ENCODE measurements at regions not wholly inside any gene's neighbourhood (a gene's known extent, or its start where the extent isn't known, plus 50 kb on each side); places are given as distances from the start of the nearest gene placed in this dataset.

GRCh38 chr10:31145986-31146385, 114.3 kb upstream of the ZNF438 start:
- DNase-seq (ENCODE audit: low read depth in 2 of 2): no peak

- peak; percentile 74 to 76 for DNase-seq (ENCODE audit: low read depth in 2 of 2)
Measured at GRCh38 chr10:31146491-31147209, 115.0 kb upstream of the ZNF438 start.

GRCh38 chr10:31147210-31147608, 115.5 kb upstream of the ZNF438 start:
- peak; percentile 70 to 75 for DNase-seq (ENCODE audit: low read depth in 2 of 2)

- no peak for DNase-seq (ENCODE audit: low read depth in 2 of 2)
Measured at GRCh38 chr10:31148951-31149350, 117.3 kb upstream of the ZNF438 start.

- no peak for DNase-seq (ENCODE audit: low read depth in 2 of 2)
Measured at GRCh38 chr10:31149835-31150512, 118.3 kb upstream of the ZNF438 start.

GRCh38 chr10:31151301-31151700, 119.6 kb upstream of the ZNF438 start:
- no peak for DNase-seq (ENCODE audit: low read depth in 2 of 2)

GRCh38 chr10:31152421-31153135, 120.9 kb upstream of the ZNF438 start:
- no peak for DNase-seq (ENCODE audit: low read depth in 2 of 2)

- DNase-seq (ENCODE audit: low read depth in 2 of 2): no peak
Measured at GRCh38 chr10:31153161-31153560, 121.5 kb upstream of the ZNF438 start.

- no peak for DNase-seq (ENCODE audit: low read depth in 2 of 2)
Measured at GRCh38 chr10:31153692-31154091, 122.0 kb upstream of the ZNF438 start.

- no peak for DNase-seq (ENCODE audit: low read depth in 2 of 2)
Measured at GRCh38 chr10:31154996-31155395, 123.3 kb upstream of the ZNF438 start.

- peak in 1 of 2 experiments; percentile 56 for DNase-seq (ENCODE audit: low read depth in 2 of 2)
Measured at GRCh38 chr10:31157123-31158010, 125.7 kb upstream of the ZNF438 start.

GRCh38 chr10:31158011-31158658, 126.5 kb upstream of the ZNF438 start:
- no peak for DNase-seq (ENCODE audit: low read depth in 2 of 2)

GRCh38 chr10:31166606-31167005, 134.9 kb upstream of the ZNF438 start:
- no peak for DNase-seq (ENCODE audit: low read depth in 2 of 2)

GRCh38 chr10:31170636-31171035, 139.0 kb upstream of the ZNF438 start:
- no peak for DNase-seq (ENCODE audit: low read depth in 2 of 2)

- DNase-seq (ENCODE audit: low read depth in 2 of 2): peak; percentile 82 to 83
Measured at GRCh38 chr10:31171402-31172083, 139.9 kb upstream of the ZNF438 start.

GRCh38 chr10:31172925-31173324, 141.3 kb upstream of the ZNF438 start:
- no peak for DNase-seq (ENCODE audit: low read depth in 2 of 2)

- DNase-seq (ENCODE audit: low read depth in 2 of 2): no peak
Measured at GRCh38 chr10:31173752-31174151, 142.1 kb upstream of the ZNF438 start.

- DNase-seq (ENCODE audit: low read depth in 2 of 2): no peak
Measured at GRCh38 chr10:31179091-31179680, 139.8 kb upstream of the ZEB1 start.

- DNase-seq (ENCODE audit: low read depth in 2 of 2): no peak
Measured at GRCh38 chr10:31186225-31187000, 132.6 kb upstream of the ZEB1 start.

All from fibroblast of skin of left biceps (primary cell).